ENCODE measurements at regions not wholly inside any gene's neighbourhood (a gene's known extent, or its start where the extent isn't known, plus 50 kb on each side); places are given as distances from the start of the nearest gene placed in this dataset.

DNA sequence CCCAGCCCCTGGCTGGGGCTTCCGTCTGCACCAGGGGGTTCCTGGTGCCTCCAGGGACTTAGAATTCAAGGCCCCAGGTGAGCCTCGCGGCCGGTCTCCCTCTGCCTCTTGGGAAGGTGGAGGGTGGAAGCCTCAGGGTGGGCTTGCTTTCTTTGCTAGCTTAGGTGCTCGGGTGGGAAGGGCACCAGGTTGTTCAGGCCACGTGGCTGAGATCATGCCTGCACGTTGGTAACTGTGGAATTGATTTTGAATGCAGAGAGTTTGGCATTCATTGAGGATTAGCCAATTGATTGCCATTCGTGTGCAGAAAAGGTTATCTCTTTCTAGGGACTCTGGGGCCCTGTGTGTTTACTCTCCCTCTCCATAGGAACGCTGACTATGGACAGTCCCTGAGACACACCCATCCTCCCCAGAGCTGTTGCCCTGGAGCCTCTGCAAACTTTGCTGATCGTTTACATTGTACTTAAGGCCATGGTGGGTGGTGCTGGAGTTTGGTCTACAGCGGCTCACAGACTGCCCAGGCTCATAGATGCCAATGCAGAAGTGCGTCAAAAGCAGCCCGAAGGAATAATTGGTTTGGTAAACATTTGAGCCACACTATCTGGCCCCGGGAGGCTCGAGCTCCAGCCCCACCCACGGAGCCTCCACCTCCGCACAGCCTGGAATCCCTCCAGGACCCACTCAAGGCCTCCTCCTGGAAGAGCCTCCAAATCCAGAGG lies 1457.7 kb downstream of the BRD1 start:
- no peak for DNase-seq (ENCODE audit: low read depth)

DNA sequence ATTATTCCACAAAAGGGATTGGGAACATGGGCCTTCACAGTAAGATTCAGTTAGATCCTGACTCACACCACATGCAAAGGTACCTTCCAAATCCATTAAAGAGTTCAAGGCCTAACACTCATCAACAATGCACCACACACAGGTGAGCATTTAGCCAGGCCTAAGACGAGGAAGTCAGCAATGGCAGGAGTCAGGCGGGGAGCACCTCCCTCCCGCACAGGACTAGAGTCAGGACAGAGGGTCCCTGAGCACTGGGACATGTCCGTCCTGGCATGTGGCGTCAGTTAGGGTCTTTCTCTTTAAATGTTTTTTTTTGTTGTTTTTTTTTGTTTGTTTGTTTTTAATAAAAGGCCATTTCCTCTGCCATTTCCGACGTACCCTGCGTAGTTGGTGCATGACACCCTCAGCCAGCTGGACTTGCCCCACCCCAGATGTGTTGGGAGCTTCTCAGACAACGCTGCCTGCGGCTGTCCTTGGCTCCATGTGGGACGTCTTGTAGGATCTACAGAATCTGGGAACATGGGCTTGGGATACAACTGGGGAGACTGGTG lies 1458.6 kb downstream of the BRD1 start:
- no peak for DNase-seq (ENCODE audit: low read depth)

DNA sequence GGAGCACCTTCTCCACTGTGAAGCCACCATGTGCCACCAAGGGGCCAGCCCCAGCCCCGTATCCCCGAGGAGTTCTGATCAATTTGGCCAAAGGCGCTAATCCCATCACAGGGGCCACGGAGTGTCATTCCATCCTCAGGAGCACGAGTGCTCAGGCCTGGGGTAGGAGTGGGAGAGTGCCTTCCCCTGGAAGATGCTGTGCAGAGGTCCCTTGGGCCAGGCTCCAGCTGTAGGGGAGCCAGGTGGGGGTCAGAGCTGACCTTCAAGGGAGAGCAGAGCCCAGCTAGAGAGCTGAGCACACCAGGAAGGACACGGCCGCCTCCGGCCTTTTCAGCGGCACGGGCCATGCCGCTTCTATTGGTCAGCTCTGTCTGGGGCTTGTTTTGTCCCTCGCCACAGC lies 1459.9 kb downstream of the BRD1 start:
- DNase-seq (ENCODE audit: low read depth) = no peak

DNA sequence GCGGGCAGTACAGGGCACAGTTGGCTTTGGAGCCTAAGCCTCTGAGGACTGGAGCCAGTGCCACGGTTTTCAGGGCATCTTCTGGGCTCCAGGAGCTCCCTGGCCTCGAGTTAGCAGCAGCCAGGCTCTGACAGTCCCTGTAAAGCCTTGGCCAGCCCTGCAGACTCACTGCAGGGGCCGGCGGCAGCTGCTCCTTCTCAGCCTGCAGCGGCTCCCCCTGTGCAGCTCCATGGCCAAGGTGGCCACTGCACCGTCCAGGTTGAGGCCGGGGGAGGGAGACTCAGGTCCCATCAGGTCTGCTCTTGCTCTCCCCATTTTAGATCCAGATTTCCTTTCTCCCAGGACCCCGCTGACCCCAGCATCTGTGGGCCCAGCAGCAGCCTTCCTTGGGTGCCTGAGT lies 1461.1 kb downstream of the BRD1 start:
- no peak for DNase-seq (ENCODE audit: low read depth)

DNA sequence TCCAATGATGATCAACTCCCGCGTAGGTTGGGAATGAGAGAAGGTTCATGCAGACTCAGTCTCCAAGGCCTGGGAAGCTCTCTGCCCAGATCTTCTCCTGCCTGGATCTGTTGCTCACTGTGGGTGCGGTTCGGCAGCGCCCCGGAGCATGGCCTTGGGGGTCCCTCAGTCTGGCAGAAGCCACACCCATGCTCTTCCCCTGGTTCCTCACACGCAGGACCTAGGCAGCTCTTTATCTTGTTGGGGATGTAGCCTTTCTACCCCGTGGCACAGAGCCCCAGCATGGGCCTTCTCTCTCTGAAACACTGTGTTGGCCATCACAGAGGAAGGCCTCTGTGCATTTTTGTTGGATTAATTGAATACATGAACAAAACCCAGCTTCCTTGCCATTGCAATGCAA lies 1461.6 kb downstream of the BRD1 start:
- DNase-seq (ENCODE audit: low read depth) = no peak

DNA sequence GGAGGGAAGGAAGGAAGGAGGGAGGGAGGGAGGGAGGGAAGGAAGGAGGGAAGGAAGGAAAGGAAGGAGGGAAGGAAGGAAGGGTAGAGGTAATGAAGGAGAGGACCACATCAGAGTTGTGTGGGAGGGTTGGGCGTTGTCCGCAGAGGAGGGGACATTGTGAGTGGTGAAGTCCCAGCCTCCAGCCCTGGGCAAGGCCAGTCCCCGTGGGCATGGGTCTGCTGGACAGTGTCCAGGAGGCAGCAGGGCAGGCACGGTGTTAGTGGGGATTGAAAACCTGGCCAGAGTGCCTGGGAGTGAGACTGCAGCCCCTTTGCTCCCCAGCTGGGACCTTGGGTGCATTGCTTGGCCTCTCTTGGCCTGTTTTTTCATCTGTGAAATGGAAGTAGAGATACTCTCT lies 1462.3 kb downstream of the BRD1 start:
- no peak for DNase-seq (ENCODE audit: low read depth)

DNA sequence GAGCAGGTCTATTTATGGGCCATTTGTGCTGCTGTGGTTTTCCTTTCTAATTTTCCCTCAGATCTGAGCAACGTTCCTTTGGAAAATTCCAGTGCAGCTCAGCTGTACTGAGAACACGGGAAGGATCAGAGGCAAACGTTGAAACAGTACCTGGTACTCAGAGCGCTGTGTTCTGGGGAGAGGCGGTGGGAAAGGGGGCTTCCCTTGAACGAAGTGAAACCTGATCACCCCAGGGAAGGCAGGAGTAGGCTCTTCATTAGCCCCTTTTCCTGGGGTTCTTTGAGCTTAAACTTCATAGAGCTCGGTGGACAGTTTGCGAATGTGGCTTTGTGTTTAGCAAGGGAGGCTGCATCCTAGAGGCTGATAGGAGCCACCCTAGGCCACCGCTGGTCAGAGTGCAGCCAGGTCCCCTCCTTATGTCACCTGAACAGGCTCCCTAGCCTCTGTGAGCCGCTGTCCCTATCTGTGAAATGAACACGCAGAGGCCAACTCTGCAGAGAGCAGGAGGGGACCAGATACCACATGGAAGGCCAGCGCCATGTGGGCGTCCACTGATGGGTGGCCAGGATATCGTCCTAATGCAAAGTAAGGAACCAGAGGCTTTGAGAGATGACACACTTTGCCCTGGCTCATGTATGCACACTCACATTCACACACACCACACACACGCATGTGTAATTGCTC lies 1464.8 kb downstream of the BRD1 start:
- no peak for DNase-seq (ENCODE audit: low read depth)

DNA sequence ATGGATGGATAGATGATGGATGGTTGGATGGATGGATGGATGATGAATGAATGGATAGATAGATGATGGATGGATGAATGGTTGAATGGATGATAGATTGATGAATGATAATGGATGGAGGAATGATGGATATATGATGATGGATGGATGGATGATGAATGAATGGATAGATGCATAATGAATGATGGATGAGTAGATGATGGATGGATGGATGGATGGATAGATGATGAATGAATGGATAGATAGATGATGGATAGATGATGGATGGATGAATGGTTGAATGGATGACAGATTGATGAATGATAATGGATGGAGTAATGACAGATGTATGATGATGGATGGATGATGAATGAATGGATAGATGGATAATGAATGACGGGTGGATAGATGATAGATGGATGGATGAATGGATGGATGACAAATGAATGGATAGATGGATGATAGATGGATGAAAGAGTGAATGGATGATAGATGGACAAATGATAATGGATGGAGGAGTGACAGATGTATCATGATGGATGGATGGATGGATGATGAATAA lies 1466.5 kb downstream of the BRD1 start:
- DNase-seq (ENCODE audit: low read depth) = no peak

DNA sequence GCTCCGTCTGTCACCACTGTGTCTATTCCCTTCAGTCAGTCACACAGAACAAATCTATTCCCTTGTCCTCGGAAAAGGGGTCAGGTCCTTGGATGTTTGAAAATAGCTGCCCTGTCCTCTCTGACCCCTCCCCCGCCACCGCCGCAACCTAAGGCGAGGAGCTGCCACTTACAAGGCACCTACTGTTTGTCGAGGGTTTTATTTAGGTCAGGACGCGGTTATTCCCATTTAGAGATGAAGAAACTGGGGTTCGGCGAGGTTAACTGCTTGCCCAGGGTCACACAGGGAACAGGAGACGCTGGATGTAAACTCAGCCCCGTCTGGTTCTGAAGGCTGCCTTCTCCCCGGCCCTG lies 1468.1 kb downstream of the BRD1 start:
- DNase-seq (ENCODE audit: low read depth) = no peak

DNA sequence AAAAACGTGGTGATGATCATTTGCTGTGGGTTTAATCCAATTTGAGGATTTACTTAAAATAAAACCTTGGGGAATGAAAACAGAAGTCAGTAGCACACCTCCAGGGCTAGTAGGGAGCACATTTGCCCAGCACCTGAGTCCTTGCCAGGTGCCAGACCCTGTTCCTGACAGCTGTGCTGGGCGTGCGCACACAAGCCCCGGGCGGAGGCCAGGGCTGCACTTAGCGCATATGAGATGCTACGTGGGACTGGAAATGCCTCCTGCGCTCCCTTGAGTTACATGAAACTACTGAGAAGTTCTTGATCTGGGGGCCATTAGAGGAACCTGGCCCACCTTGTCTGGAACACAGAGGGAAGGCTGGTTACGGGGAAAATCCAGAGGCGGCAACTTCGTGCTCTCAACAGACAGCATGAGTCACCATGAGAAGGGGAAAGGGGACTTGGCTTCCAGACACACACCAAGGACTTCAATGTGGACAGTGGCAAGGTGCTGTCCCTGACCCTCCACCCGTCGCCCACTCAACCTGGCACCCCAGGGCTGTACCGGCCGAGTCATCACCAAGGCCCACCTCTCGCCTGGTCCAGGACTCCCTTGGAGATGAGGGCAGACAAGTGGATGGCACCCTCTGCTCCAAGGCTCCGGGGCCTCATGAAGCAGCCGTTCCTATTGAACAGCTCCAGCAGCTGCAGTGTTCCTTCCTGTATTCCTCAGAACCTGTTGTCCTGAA lies 1468.6 kb downstream of the BRD1 start:
- no peak for DNase-seq (ENCODE audit: low read depth)

DNA sequence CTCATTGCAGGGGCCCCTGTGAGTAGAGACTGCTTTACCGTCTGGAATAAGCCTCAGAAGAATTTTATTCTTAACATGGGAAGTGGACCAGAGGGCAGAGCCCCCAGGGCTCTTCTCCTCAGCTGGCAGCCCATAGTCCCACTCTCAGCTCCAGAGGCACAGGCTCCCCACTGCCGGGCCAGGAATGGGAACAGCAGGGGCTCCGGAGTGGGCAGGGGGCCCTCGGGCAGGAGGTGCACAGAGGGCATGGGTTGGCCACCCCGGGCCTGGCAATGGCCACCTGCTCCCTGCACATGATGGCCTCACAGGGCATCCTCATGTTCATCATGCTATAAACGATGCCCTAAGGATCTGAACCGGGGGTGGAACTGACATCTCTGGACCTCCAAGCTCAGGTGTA lies 1469.7 kb downstream of the BRD1 start:
- no peak for DNase-seq (ENCODE audit: low read depth)

DNA sequence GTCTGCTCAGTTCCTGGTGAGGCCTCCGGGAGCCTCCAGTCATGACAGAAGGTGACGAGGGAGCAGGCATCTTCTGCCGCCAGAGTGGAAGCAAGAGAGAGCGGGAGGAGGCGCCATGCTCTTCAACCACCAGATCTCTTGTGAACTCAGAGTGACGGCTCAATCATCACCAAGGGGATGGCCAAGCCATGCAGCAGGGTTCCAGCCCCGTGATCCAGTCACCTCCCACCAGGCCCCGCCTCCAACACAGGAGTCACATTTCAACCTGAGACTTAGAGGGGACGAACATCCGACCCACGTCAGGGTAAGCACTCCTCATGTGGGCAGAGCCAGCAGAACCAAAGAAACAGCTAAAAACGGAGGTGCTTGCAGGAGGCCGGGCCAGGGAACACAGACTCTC lies 1470.5 kb downstream of the BRD1 start:
- no peak for DNase-seq (ENCODE audit: low read depth)

DNA sequence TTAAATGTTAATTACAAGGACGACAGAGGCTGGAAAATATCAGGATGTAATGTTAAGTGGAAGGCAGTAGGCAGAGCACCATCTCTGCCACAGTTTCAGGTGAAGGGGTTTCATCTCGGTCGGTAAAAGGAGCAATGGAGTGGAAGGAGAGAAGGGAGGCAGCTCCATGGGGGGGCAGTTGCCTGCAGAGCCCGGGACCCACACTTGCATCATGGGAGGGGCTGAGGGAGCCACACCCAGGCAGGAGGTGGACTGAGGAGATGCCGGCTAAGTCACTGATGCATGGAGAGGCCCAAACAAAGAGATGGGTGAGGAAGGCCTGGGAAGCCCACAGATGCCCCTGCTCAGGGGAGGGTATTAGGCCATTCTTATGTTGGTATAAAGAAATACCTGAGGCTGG lies 1470.9 kb downstream of the BRD1 start:
- DNase-seq (ENCODE audit: low read depth) = no peak

DNA sequence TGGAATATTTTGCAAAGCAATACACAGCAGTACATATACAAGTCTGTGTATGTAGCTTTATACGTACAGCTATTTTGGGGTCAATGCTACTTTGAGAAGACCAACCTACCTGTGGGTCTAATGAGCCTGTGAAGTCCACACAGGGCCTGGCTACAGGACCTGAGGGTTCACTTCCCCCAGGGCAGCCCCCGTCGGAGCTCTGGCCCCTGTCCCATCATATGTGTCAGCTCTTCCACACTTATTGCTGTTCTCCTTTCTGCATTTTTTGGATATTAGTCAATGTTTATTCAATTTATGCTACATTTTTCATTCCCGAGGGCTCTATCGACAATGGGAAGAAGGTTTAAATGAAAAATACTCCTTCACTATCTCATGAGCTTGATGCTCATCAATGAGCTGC lies 1473.6 kb downstream of the BRD1 start:
- DNase-seq (ENCODE audit: low read depth) = no peak

DNA sequence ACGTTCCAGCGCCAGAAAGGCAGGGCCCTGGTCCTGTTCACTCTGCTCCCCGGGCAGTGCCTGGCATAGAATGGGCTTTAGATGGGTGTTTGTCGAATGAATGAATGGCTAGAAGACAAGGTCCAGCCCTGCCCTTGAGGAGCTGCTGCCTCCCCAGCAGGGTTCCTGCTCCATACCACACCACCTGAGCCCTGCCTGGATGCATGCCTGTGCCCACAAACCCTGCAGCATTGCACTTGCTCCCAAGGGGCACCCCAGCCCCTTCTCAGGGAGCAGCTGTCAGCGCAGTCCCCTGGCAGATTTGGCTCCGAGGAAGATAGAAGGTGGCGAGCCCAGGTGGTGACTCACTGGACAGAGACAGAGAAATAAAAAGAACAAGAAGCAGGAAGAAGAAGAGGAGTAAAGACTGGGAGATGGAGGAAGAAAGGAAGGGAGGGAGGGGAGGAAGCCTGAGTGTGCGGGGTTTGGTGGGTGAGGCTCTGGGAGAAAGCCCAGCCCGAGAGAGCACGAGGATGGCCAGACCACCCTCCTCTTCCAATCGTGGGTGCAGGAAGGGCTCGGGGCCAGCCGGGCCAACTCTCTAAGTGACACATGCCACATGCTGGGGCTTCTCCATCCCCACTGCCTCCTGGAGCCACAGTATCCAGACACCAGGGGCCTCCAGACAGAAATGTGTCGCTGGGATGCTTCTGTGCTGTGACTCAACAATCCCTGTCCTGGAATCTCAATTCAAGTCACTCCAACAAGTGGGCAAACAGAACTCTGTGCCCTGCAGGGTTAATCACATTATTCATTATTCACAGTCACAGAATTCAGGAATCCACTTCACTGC lies 1474.3 kb downstream of the BRD1 start:
- DNase-seq (ENCODE audit: low read depth) = no peak

DNA sequence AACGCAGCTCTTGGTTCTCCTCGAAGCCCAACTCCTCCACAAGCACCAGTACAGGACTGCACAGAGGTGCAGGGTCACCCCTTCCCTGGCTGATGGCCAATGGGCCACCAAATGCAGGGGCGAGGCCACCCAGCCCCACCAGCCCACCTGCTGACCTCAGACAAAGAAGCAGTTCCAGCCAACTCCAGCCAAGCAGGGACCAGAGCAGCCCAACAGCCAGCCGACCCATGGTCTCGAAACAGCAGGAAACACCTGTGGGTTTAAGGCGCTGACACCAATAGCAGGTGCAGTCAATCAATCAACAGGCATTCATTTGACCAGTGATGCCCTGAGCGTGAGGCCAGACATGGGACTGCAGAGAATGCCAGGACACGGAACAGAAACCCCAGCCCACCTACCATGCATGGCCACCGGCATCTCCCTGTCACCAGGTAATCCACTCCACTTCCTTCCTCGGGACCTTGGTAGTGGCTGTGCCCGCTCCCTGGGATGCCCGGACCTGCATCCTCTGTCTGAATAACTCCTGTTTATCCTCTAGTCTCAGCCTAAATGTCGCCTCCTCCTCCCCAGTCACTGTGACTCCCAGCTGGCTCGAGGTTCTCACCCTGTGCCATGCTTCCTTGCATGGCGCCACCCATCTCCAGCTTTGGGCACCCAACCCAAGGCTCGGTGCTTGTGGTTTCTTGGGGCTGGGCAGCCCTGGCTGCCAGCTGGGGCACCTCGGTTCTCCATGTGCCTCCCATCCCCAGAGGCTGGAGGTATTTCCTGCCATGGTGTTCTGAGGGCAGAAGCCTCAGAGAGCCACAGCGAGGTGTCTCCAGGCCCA lies 1475.4 kb downstream of the BRD1 start:
- no peak for DNase-seq (ENCODE audit: low read depth)

DNA sequence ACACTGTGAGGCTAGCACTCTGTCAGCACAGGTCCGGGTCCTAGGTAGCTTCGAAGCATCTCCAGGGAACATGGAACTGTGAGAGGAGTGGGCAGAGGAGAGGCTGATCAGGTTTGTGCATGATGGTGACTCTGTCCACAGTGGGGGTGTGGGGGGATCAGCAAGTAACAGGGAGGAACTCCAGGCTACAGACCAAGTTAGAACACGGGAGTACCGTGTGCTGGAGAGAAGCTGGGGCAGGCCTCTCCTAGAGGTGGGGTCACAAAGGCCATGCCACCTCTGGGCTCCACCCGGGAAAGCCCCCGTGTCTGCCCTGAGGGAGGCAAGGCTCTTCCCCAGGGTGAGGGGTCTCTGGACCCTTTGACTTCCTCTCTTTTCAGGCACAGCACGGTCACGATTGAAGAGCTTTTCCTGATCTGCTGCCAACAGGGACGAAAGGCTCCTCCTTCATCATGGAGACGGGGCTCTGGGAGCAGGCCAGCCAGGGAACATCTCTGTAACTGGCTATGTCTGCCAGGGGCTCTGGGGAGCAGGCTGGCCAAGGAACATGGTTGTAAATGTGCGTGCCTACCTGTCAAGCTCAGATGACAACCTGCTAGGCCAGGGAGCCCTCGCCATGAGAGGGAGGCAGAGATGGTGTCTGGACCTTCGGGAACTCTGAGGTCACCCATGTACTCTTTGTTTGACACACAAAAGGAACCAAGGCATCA lies 1476.1 kb downstream of the BRD1 start:
- DNase-seq (ENCODE audit: low read depth) = no peak

DNA sequence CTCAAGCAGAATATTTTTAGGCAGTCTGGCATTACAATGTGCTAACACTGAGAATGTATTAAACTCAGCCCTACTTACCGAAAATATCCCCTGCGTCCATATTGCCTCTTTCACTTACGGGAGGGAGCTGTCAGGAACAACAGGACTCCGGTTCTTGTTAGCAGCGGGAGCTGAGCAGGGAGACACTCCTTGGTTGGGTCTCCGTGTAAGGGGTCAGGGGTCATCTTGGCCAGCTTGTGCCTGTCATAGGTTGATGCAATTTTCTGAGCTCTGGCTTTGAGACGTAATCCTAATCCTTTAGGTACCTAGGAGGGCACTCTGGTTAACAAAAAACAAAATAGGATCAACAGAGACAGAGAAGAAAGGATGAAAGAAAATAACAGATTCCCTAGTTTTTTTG lies 1477.2 kb downstream of the BRD1 start:
- DNase-seq (ENCODE audit: low read depth) = no peak

DNA sequence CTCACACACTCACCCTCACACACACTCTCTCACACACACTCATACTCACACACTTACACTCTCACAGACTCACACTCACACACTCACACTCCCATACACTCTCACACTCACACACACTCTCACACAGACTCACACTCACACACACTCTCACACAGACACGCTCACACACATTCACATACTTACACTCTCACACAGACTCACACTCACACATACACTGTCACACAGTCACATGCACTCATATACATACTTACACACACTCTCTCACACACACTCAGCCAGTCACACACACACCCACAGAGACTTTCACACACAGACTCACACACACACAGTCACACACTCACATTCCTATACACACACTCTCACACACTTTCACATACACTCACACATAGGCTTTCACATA lies 1478.8 kb downstream of the BRD1 start:
- no peak for DNase-seq (ENCODE audit: low read depth)

DNA sequence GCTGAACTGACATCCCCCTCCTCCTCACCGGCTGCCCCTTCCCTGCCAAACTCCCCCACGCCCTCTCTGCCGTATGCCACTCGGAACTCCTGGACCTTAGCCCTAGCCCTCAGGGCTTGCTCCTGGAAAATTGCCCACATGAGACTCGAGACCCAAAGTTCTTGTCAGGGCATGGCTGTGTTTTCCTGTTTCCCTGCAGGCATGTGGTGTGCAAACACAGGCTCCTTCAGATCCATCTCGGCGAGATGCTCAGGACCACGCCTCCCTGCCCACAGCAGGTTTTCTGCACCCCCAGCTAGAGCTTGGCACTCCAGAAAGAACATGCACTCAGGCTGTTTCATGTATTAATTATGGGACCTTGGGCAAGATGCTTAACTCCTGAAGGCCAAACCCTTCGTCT lies 1480.4 kb downstream of the BRD1 start:
- no peak for DNase-seq (ENCODE audit: low read depth)
